B cell (primary cell): ENCODE measurements at regions not wholly inside any gene's neighbourhood (a gene's known extent, or its start where the extent isn't known, plus 50 kb on each side); places are given as distances from the start of the nearest gene placed in this dataset.

Experiments used
- ATAC-seq: fragments of 200-7000 bp; cut with Tn5 transposase; one replicate; pipeline ENCODE4 v1.10.0; 2021; ENCODE audit warnings: low read depth, mild to moderate bottlenecking, moderate number of reproducible peaks, moderate library complexity
- CTCF ChIA-PET: fragments of 350-600 bp; sonication (Branson Sonifier 250); formaldehyde crosslinking; loops from one replicate; lab custom pipeline; 2021; ENCODE audit warnings: antibody characterized with exemption, inconsistent platforms; lab: Charles Lee
- POLR2A ChIA-PET: fragments of 350-600 bp; sonication (Branson Sonifier 250); formaldehyde crosslinking; loops from one replicate; lab custom pipeline; 2021; ENCODE audit warnings: antibody characterized with exemption; lab: Charles Lee
- DNase-seq: peaks from one replicate; pipeline ENCODE4 v3.0.0; 2013
- H2AFZ ChIP-seq: 2 replicates; pipeline ENCODE4 v1.6.1; 2012; ENCODE audit warnings: mild to moderate bottlenecking, low read depth, low read length; ENCODE audit not compliant: insufficient read depth, poor library complexity, severe bottlenecking
- H3K27ac ChIP-seq, 2 donors: 1 replicate in 1 of 2; 2 replicates in 1 of 2; pipeline ENCODE4 v1.5.1; 2012 to 2013; ENCODE audit warnings: low read length in 2 of 2, mild to moderate bottlenecking in 2 of 2, moderate library complexity in 1 of 2
- H3K27me3 ChIP-seq, 4 experiments: fragments of 200-600 bp in 1 of 4; sonication (generic) in 1 of 4; replicated peaks in 1 of 4; 1 replicate in 2 of 4; 2 replicates in 2 of 4; pipeline versions ENCODE4 v1.6.1 to v1.7.0; 2013 to 2016; ENCODE audit warnings: low read length in 3 of 4, mild to moderate bottlenecking in 2 of 4, mixed read lengths in 1 of 4, moderate library complexity in 1 of 4; ENCODE audit not compliant: insufficient read depth in 4 of 4, control insufficient read depth in 3 of 4; ENCODE audit errors: control extremely low read depth in 1 of 4
- H3K36me3 ChIP-seq, 2 experiments: replicated peaks in 1 of 2; 1 replicate in 1 of 2; 2 replicates in 1 of 2; pipeline versions ENCODE4 v1.6.1 to v1.7.1; 2013; ENCODE audit warnings: low read length in 1 of 2; ENCODE audit not compliant: insufficient read depth in 2 of 2, control insufficient read depth in 1 of 2; ENCODE audit errors: control extremely low read depth in 1 of 2, extremely low read depth in 1 of 2
- H3K4me1 ChIP-seq, 2 donors: fragments of 200-600 bp in 1 of 2; sonication (generic) in 1 of 2; 1 replicate in 1 of 2; 2 replicates in 1 of 2; pipeline versions ENCODE4 v1.5.1 to v1.6.1; 2013 to 2017; ENCODE audit warnings: low read length in 2 of 2; ENCODE audit not compliant: control insufficient read depth in 2 of 2, insufficient read depth in 2 of 2
- H3K4me2 ChIP-seq: replicated peaks from 2 replicates; pipeline ENCODE3; 2012; ENCODE audit warnings: mild to moderate bottlenecking, low read depth, low read length; ENCODE audit not compliant: poor library complexity, severe bottlenecking
- H3K4me3 ChIP-seq, 5 experiments: fragments of 200-600 bp in 1 of 5; sonication (generic) in 1 of 5; 1 replicate in 3 of 5; 2 replicates in 2 of 5; pipeline versions ENCODE4 v1.5.1 to v1.7.0; 2011 to 2016; ENCODE audit warnings: low read length in 4 of 5, mild to moderate bottlenecking in 4 of 5, low read depth in 2 of 5, control low read depth in 1 of 5, moderate library complexity in 1 of 5; ENCODE audit not compliant: insufficient read depth in 1 of 5; ENCODE audit errors: control extremely low read depth in 1 of 5, extremely low read depth in 1 of 5
- H3K79me2 ChIP-seq: fragments of 200-600 bp; sonication (generic); one replicate; pipeline ENCODE4 v1.6.0; 2016; ENCODE audit warnings: low read length; ENCODE audit not compliant: control insufficient read depth, insufficient read depth
- H3K9ac ChIP-seq: fragments of 200-600 bp; sonication (generic); 2 replicates; pipeline ENCODE4 v1.6.1; 2017; ENCODE audit warnings: mild to moderate bottlenecking, low read length, moderate library complexity
- H3K9me3 ChIP-seq, 3 donors: one replicate each; pipeline versions ENCODE4 v1.6.1 to v1.7.1; 2013; ENCODE audit warnings: low read length in 2 of 3; ENCODE audit not compliant: control insufficient read depth in 2 of 3, insufficient read depth in 1 of 3; ENCODE audit errors: control extremely low read depth in 1 of 3
- H4K20me1 ChIP-seq: 2 replicates; pipeline ENCODE4 v1.6.0; 2012; ENCODE audit warnings: mild to moderate bottlenecking, low read length; ENCODE audit not compliant: insufficient read depth, control insufficient read depth, poor library complexity, severe bottlenecking
- H3K27ac Mint-ChIP-seq: one replicate; pipeline ENCODE4 v1.8.0; 2021; ENCODE audit warnings: mixed read lengths
- H3K27me3 Mint-ChIP-seq: one replicate; pipeline ENCODE4 v1.8.0; 2021; ENCODE audit warnings: mixed read lengths
- H3K4me1 Mint-ChIP-seq: one replicate; pipeline ENCODE4 v1.8.0; 2021; ENCODE audit warnings: mixed read lengths
- H3K4me3 Mint-ChIP-seq: one replicate; pipeline ENCODE4 v1.8.0; 2021; ENCODE audit warnings: mixed read lengths
- H3K9me3 Mint-ChIP-seq: one replicate; pipeline ENCODE4 v1.8.0; 2022; ENCODE audit warnings: mixed read lengths; ENCODE audit not compliant: insufficient read depth
- CTCF ChIP-seq: fragments of 200-600 bp; IDR thresholded peaks from one replicate; pipeline ENCODE4 v1.8.0; 2022; ENCODE audit warnings: antibody characterized with exemption, mild to moderate bottlenecking
- EZH2 ChIP-seq: IDR thresholded peaks from 2 replicates; pipeline ENCODE4 v1.6.1; 2012; ENCODE audit warnings: borderline replicate concordance, low read depth, mild to moderate bottlenecking, moderate library complexity, low read length; ENCODE audit not compliant: insufficient read depth, poor library complexity, severe bottlenecking
- WGBS: methylation state at CpG from one replicate; pipeline ENCODE4 v1.1.5; 2013; ENCODE audit warnings: missing lambda C conversion rate; ENCODE audit not compliant: insufficient coverage; 5-methylcytosine and 5-hydroxymethylcytosine counted together
- intact Hi-C: fragments of 100-400 bp; cut with micrococcal nuclease; formaldehyde crosslinking; loops from one replicate; pipeline ENCODE4 v1.10.0; 2022

GRCh38 chr15:89395461-89395871, 60.8 kb upstream of the POLG start:
- POLR2A ChIA-PET = no interaction called here
- CTCF ChIA-PET = no interaction called here

GRCh38 chr15:89395031-89395430, 60.4 kb upstream of the POLG start:
- ChIA-PET POLR2A (no interaction called here), CTCF (interaction anchor here (0.6 kb wide), 1 partner anchor 8 kb away, joined by 3 read pairs; no protein-coding TSS in a partner anchor)
- H3K4me1 ChIP-seq = peaks cover 10 to 11% of the 10 kb centered on the region in 2 donors
- no peak for DNase-seq
- peaks cover 0 to 47% (median 15%) of the 10 kb centered on the region in 4 experiments for H3K27me3 ChIP-seq
- no peaks in the 10 kb centered on the region for H3K9me3 Mint-ChIP-seq
- no peak overlapping the region for H3K4me3 Mint-ChIP-seq
- H2AFZ ChIP-seq = no peak overlapping the region
- peaks cover 6% of the 10 kb centered on the region for H3K4me1 Mint-ChIP-seq
- H3K27ac Mint-ChIP-seq = no peak overlapping the region
- H3K79me2 ChIP-seq = no peaks in the 10 kb centered on the region
- H3K4me3 ChIP-seq = no peak overlapping the region
- TF ChIP-seq CTCF = no peak
- no peak for TF ChIP-seq EZH2
- H3K9me3 ChIP-seq = peaks cover 0 to 12% (median 0%) of the 10 kb centered on the region in 3 donors
- no peak overlapping the region for H3K27ac ChIP-seq
- no peak overlapping the region for H3K9ac ChIP-seq
- H3K36me3 ChIP-seq = no peaks in the 10 kb centered on the region
- 100% methylated on average over 1 of the region's 2 CpGs for WGBS
- no peak overlapping the region for H3K4me2 ChIP-seq
- no peak for ATAC-seq
- H3K27me3 Mint-ChIP-seq = peaks cover 53% of the 10 kb centered on the region
- intact Hi-C loops = no loop called here
- H4K20me1 ChIP-seq = no peaks in the 10 kb centered on the region

More at GRCh38 chr15:89395461-89395871, 60.8 kb upstream of the POLG start:
- WGBS = 87% methylated on average over 10 of the region's 10 CpGs
- DNase-seq (no peak), ATAC-seq (no peak)
- Mint-ChIP-seq H3K4me3 (no peak overlapping the region), H3K9me3 (no peaks in the 10 kb centered on the region), H3K4me1 (peaks cover 7% of the 10 kb centered on the region), H3K27ac (no peak overlapping the region), H3K27me3 (peaks cover 53% of the 10 kb centered on the region)
- TF ChIP-seq CTCF (no peak), EZH2 (no peak)
- Histone ChIP-seq H3K27ac (no peak overlapping the region), H3K4me3 (no peak overlapping the region), H4K20me1 (no peaks in the 10 kb centered on the region), H3K4me1 (peaks cover 15% of the 10 kb centered on the region in 2 donors), H3K4me2 (no peak overlapping the region), H3K9me3 (peaks cover 0 to 8% (median 0%) of the 10 kb centered on the region in 3 donors), H3K27me3 (peaks cover 0 to 51% (median 17%) of the 10 kb centered on the region in 4 experiments), H3K9ac (no peak overlapping the region), H2AFZ (no peak overlapping the region), H3K36me3 (no peaks in the 10 kb centered on the region), H3K79me2 (no peaks in the 10 kb centered on the region)
- intact Hi-C loops = no loop called here
